Activated T-cell treated with anti-CD3 and anti-CD28 coated beads, Interleukin-2, amount 50 U/mL, for 48 hours (primary cell): ENCODE measurements at regions not wholly inside any gene's neighbourhood (a gene's known extent, or its start where the extent isn't known, plus 50 kb on each side); places are given as distances from the start of the nearest gene placed in this dataset.

ENCODE experiments used
- DNase-seq, 2 experiments: peaks; one replicate each; pipeline ENCODE4 v3.0.0-alpha.2; 2020

GRCh38 chr11:70863993-70864392 is 388.4 kb downstream of the SHANK2 start:
- no peak for DNase-seq

- no peak for DNase-seq
Measured at GRCh38 chr11:70865356-70865755, 387.0 kb downstream of the SHANK2 start.

- DNase-seq, result no peak
Measured at GRCh38 chr11:70866834-70867233, 385.5 kb downstream of the SHANK2 start.

GRCh38 chr11:70867281-70868047 is 384.9 kb downstream of the SHANK2 start:
- no peak for DNase-seq

- no peak for DNase-seq
Measured at GRCh38 chr11:70868341-70868885, 384.0 kb downstream of the SHANK2 start.

GRCh38 chr11:70869054-70869453 is 383.3 kb downstream of the SHANK2 start:
- DNase-seq, result no peak

- DNase-seq, result no peak
Measured at GRCh38 chr11:70871881-70872280, 380.5 kb downstream of the SHANK2 start.

- DNase-seq, result no peak
Measured at GRCh38 chr11:70872299-70872698, 380.1 kb downstream of the SHANK2 start.

- DNase-seq, result no peak
Measured at GRCh38 chr11:70872955-70873735, 379.2 kb downstream of the SHANK2 start.

- DNase-seq, result no peak
Measured at GRCh38 chr11:70873736-70874412, 378.5 kb downstream of the SHANK2 start.

- DNase-seq, result no peak
Measured at GRCh38 chr11:70876685-70877084, 375.7 kb downstream of the SHANK2 start.

- DNase-seq, result no peak
Measured at GRCh38 chr11:70877151-70877550, 375.2 kb downstream of the SHANK2 start.

GRCh38 chr11:70878366-70878765 is 374.0 kb downstream of the SHANK2 start:
- DNase-seq, result no peak

GRCh38 chr11:70879601-70880285 is 372.6 kb downstream of the SHANK2 start:
- DNase-seq, result no peak

- no peak for DNase-seq
Measured at GRCh38 chr11:70880416-70880815, 372.0 kb downstream of the SHANK2 start.

GRCh38 chr11:70881948-70882715 is 370.2 kb downstream of the SHANK2 start:
- no peak for DNase-seq

GRCh38 chr11:70882716-70883085 is 369.7 kb downstream of the SHANK2 start:
- DNase-seq, result no peak

GRCh38 chr11:70883323-70883940 is 368.9 kb downstream of the SHANK2 start:
- DNase-seq, result no peak

GRCh38 chr11:70883973-70884623 is 368.3 kb downstream of the SHANK2 start:
- DNase-seq, result no peak

GRCh38 chr11:70885281-70886231 is 366.8 kb downstream of the SHANK2 start:
- DNase-seq, result no peak
